Activated CD4-positive, alpha-beta T cell treated with anti-CD3 and anti-CD28 coated beads, Interleukin-10, Interleukin-2, amounts not matched to agents 100 ng/mL and 50 ng/mL, durations not matched to agents 16 hours and 8 hours (primary cell): ENCODE measurements at regions not wholly inside any gene's neighbourhood (a gene's known extent, or its start where the extent isn't known, plus 50 kb on each side); places are given as distances from the start of the nearest gene placed in this dataset.
"Not testable (repeated sequence)": the region's sequence is repeated elsewhere in the genome, so short reads cannot be mapped to it uniquely, and the experiment has no call there.

ENCODE experiments used
- DNase-seq: peaks from one replicate; pipeline ENCODE4 v3.0.0-alpha.2; 2020

DNA sequence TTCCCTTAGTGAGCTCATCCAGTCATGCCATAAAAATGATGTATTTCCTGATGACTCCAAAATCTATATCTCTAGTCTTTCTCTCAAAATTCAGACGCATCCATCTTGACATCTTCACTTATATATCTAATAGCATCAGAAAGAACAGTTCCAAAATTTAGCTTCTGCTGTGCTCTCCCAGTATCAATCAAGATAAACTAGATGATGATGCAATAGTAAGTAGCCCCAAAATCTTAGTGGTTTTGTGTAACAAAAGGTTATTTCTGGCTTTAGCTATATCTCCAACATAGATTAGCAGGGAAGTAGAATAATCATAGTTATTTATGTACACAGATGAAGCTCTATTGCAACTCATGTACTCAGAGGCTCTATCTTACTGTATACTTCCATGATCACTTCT lies 382.5 kb upstream of the ADGRL3 start:
- DNase-seq: no peak

DNA sequence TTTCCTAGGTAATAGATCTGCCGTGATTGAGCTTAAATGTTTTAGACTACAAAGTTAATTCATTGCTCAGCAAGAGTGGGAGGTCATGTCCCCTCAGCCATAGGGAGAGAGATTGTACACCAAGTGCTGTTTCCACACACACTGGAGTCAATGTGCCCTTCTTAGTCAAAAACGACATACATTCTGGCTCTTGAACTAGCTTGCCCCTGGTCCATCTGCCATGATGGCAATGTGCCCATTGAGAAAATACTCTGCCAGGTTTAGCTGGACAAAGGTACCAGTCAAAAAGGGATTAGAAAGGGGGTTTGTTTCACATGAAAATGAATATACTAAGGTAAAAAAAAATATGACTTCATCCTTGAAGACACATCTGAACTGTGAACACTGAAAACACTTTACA lies 377.1 kb upstream of the ADGRL3 start:
- no peak for DNase-seq

DNA sequence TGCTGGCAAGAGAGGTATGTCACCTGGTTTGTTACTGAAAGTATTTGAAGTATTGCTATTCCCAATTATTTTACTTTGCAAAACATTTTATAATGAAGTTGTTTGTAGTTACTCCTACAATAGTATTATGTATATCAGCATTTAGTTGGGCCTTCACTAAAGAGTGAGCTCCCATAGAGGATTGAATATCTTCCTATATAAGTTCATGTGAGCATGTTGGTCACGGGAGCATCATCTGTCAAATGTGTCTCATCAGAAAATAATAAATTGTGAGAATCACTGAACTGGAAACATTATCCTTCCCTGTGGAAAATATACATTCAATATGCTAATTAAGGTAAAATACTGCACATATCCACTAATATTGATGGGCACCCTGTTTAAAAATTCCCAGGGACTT lies 360.1 kb upstream of the ADGRL3 start:
- no peak for DNase-seq

DNA sequence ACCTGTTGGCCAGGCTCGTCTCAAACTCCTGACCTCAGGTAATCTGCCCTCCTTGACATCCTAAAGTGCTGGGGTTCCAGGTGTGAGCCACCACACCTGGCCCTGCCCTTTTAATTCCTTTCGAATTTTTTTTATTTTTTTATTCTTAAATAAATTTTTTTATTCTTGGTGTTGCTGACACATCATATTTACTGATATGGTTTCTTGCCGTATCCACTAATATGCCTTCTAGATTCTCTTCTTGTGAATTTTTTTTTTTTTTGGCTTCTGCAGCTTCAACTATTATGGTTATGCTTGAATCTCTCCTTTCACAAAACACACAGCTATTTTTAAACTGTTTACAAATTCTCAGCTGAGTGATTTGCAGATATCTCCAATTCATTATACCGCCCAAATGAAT lies 353.4 kb upstream of the ADGRL3 start:
- DNase-seq: no peak

DNA sequence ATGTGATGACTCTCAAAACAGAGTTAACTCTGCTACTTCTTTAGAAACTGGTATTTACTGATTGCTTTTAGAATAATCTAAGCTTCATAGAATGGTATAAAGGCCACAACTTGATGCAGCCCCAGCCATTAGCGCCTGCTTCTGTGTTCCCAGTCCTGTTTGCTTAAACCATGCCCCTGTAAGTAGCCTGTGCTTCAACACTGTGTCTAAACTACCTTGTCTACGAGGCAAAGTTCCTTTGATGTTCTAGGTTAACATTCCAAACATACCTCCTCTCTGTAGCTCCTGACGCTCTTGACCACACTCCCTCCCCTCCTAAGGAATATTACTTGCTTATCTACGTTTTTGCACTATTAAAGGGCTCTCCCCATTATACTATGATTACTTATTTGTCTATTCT lies 352.5 kb upstream of the ADGRL3 start:
- no peak for DNase-seq

DNA sequence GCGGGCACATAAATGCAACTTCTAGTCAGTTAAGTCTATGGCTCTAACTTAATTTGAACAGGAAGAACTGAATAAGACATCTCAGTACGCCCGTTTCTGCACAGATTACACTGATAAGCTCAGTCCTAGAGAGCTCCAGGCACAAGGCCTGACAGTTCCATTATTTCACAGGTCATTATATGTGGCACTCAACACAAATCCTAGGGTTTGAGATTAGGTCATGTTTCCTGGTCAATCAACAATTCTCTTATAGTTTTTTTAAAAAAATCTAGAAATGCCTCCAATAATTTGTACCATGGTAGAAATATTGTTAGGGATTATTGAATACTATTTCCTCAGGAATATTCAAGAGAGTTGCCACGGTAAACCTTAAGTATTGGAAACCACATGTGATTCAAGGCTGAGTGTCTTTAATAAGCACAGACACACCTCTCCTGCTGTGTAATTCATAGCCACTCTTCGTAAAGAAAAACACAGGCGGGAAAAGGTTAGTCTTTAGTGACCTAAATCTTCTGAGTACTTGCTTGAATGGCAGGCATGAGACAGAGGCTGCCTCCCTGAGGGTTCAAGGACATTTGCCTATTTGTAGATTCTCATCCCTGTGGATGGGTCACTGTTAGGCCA lies 342.9 kb upstream of the ADGRL3 start:
- DNase-seq: no peak

DNA sequence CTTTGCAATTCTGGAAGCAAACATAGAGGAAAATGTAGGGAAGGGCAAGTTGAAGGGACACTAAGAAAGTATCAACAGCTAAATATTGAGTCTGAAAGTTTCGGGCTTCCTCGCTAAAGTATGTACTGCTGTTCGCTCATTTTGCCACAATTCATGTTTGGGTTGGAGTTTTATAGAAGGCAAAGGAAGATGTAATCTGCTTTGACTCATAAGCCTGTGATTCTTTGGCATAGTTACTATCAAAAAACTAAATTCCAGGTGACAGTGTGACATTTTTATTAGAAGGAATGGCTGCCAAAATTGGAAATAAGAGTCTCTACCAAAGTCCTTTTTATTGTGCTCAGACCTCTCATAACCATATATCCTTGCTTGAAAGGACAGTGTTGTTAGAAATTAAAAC lies 336.7 kb upstream of the ADGRL3 start:
- DNase-seq: no peak

DNA sequence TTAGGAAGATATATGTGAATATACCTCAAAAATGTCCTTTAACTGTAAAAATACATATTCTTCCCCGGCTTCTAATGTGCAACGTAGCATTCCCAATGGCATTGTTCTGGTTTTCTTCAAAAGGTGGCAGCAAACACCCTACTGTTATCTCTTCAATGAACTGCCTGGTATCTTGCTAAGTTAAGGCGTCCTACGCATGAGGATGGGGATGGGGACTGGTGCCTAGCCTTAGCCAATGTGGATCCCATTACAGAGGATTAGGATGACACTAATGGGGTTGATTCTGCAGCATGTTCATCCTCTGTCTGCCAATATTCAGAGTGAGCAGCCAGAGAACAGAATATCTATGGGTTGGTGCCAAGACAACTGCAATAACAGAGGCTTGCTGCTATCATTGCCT lies 334.9 kb upstream of the ADGRL3 start:
- DNase-seq: no peak

DNA sequence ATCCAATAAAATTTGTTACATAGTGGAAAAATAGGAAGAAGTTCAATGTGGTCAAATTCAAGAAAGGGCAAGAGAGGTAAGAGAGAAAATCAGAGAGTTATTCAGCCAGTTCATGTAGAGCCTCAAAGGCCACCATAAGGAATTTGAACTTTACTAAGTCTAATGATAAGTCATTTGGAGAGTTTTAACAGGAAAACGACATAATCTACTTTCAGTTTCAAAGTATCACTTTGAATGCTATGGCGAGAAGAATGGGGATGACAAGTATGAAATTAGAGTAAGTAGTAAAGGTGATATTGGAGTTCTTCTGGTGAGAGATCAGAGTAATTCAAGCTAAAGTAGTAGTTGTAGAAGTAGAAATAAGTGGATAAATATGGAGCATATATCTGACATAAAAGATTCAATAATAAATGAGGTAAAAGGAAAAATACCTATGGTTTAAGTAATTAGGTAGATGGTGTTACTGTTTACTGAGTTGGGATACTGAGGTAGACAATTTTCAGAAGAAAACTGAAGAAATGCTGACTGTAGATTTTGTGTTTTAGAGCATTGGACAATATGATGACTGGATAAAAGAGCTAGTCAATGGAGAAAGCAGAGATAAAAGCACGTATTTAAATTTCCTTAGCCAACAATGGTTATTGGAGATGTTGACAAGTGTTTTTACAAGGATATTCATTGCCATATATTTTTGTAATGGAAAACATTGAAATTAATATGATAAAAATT lies 331.7 kb upstream of the ADGRL3 start:
- DNase-seq: no peak

DNA sequence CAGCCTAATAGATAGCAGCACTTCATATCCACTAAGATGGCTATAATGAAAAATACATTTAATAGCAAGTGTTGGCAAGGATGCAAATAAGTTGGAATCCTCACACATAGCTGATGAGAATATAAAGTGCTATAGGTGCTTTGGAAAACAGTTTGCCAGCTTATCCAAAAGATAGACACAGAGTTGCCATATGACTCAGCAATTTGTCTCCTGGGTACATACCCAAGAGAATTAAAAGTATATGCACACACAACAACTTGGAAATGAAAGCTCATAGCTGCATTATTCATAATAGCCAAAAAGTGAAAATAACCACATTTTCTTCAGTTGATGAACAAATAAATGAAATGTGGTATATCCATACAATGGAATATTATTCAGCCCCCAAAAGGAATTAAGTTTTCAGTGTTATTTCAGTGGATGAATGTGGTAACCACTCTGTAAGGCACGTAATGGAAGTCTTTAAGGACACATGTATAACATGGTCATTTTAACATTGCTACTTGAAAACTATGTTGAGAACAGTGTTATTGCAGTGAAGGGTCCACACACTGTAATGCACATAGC lies 320.9 kb upstream of the ADGRL3 start:
- no peak for DNase-seq

DNA sequence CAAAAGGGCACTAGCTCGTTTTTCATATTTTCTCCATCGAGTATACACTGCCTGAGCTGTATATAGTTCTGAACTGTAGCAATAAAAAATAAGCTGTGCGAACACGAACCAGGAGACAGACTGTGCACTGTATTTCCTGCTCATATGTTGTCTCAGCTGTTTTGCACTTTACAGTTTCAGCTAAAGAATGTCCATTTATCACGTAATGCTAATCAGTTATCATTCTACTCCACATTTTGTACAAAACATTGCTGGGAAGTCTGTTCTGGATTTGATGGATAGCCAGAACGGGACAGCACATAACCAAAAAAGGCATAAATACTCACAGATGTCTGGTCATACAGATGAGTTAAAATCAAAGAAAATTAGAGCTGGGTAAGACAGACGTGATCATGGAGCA lies 315.5 kb upstream of the ADGRL3 start:
- DNase-seq: no peak

DNA sequence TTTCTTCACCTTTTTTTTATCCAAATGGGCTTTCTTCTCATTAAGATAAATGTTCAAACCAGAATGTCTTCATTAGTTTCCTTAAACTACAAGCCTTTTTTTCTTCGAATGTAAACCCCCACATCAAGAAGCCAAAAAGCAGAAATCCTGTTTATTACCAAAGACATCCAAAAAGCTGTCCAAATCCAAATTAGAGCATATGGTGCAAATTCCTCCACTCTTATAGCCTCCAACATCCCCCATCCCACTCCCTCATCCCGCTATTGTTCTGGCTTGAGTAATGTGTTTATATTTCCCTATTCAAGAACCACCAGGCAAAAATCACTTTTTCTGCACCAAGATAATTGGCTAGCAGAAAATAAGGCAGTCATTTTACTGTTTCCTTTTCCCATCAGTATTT lies 315.1 kb upstream of the ADGRL3 start:
- DNase-seq: no peak

DNA sequence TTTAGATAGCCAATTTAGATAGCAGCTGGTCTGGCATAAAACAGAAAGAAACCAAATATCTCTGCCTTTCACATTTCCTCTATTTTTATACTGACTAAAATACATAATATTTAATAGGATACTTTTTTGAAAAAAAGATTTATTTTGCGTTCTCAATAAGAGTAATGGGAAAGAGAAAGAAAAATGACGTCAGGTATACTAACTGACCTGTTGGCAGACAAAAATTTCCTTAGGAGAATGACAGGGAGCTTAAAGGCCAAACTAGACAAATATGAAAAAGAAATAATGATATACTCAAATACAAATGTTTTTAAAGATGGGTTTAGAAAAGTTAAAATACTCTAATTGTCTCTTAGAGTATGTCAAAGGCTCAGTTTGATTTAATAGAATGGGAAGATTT lies 309.4 kb upstream of the ADGRL3 start:
- DNase-seq: no peak

DNA sequence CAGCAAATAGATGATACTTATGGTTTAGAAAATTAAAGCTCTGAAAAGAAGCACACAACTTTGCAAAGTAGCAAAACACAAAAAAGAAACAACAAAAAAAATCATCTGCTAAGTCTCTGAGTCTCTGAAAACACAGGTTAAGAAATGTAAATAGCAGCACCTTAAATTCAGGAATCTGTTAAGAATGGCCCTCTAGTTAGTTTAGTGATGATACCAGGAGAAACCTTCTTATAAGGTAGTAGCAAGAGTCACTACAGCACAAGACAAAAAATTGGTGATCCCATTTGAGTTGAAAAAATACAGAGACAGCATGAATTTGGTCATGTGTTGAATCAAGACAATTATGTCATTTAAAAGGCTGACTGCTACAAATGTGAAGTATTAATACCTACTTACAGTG lies 308.2 kb upstream of the ADGRL3 start:
- DNase-seq: no peak

DNA sequence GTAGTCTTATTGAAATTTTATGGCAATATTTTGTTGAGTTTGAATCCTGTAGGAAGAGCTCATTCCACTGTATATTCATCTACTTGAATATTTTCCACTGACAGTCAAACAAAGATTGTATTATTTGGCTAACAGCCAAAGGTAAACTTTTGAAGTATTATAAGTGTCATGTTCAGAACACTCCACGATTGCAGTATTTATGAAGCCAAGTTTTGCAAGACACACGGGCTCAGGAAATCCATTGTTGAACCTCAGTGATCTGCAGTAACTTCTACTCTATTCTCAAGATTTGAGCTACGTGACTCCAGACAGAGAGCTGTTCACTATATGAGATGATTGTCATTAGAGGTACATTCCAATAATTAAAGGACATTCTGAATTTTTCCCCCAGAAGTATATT lies 302.7 kb upstream of the ADGRL3 start:
- no peak for DNase-seq

DNA sequence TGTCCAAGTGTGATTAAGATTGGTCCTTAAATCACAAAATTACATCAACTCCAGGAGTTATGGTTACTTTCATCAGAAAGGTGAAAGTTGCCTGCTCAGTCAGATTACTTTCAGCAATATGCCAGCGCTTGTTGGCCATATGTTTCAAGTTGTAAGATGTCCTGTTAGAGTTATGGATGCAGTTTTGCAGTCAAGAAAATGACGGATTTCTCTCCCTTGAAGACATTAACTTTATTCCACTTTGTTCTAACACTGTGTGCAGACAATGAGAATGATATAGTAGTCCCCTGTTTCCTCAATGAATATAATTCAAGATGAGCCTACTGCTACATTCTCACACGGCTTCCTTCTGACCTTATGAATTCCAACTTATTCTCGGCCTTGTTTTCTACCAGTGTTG lies 295.0 kb upstream of the ADGRL3 start:
- DNase-seq: no peak

DNA sequence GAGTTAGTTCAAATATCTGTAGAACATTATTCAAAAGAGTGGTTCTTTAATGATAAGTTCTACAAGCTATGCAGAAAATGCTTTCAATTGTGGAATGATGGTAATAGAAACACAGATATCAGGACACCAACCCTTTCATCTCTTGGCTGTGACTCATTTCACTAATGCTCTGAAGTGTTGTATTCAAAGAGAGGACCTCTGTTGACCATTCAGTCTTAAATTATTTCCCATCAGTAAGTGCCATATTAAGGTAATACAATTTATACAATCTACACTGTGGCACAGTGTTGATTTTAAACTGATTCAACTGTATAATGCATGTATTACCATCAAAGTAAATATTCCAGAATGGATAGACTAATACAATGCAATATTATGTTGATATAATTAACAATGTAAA lies 289.0 kb upstream of the ADGRL3 start:
- no peak for DNase-seq

DNA sequence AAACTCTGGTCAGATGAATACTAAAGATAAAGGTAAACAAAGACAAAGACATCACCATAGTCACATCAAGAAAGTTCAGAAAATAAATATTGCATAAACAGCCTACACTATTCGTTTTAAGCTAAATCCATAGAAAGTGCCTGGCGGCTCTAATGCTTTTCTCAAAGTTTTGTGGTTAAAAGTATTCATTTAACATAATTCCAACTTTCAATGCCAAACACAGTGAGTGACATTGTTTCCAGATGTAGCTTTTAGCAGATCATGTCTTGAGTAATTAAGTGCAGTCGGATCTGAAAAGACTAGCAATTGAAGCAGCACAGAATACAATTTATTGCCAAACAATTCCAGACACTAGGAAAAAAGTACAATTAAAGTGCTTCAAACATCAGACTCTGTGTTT lies 287.1 kb upstream of the ADGRL3 start:
- no peak for DNase-seq

DNA sequence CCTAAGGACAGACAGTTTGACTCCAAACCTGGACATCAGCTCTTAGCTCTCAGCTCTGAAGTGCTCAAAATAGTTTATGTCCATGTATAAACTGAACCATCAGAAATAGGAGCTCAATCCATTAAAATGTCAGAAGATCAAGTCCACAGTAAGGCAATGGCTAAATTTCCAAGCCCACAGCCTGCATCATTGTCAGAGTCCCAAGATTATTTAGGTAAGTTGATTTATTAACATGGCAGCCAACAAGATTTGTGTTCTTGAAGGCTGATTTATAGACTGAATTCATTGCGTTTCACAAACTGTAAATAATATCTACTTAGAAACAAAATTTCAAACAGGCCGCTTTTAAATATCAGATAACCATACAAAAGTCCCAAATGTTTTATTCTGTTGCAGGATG lies 286.5 kb upstream of the ADGRL3 start:
- no peak for DNase-seq

DNA sequence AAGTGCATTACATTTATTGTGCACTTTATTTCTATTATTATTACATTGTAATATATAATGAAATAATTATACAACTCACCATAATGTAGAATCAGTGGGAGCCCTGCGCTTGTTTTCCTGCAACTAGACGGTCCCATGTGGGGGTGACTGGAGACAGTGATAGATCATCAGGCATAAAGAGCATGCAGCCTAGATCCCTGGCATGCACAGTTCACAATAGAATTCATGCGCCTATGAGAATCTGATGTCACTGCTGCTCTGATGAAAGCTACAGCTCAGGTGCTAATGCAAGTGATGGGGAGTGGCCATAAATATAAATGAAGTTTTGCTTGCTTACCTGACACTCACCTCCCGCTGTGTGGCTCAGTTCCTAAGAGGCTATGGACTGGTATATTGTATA lies 278.4 kb upstream of the ADGRL3 start:
- not testable (repeated sequence) for DNase-seq

DNA sequence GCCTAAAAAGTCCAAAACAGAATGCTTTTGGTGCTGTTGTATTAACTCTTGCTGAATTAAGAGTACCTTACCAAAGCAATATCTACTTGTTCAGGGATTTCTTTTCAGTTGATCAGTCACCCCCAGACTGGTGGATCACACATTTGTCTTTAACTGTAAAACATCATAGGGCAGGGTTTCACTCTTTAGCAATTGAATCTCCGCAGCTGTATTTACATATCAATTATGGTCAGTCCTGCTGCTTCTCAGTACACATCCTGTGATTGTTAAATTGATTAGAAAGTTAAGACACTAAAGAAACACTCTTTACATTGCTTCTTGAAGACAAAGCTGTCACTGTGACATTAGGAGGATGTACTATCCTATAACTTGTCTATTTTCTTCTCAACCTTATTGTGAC lies 277.1 kb upstream of the ADGRL3 start:
- no peak for DNase-seq

DNA sequence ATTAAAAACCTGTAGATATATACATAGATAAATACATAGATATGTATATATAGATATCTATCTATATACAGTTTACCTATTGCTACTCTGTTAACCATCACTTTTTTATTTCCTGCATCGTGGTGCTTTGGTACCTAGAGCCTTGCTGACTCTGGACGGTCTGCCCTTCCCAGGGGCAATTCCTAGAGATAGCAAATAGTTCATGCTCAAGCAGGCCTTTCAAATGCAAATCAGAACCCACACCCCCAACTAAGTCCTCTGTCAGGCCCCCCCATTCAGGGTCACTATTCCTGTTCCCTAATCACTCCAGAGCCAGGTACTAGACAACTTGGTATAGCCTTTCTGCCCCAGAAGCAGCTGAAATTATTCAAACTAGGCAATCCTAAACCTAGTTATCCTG lies 273.5 kb upstream of the ADGRL3 start:
- DNase-seq: no peak

DNA sequence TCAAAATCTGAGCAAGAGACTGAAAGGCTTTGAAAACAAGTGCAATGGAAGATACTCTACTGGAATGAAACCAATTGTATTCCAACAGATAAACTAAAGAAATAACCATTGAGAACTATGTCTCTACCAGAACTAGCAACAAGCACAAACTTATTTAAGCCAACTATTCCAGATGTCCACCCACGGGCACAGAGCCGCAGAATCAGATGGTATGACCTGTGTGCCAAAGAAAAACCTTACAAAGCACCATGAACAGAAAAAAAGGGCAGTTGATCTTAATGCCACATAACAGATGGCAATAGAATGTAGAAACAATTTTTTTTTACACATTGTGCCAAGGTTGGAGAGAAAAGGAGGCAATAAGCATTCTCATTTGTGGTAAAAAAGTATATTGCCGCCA lies 269.3 kb upstream of the ADGRL3 start:
- no peak for DNase-seq

DNA sequence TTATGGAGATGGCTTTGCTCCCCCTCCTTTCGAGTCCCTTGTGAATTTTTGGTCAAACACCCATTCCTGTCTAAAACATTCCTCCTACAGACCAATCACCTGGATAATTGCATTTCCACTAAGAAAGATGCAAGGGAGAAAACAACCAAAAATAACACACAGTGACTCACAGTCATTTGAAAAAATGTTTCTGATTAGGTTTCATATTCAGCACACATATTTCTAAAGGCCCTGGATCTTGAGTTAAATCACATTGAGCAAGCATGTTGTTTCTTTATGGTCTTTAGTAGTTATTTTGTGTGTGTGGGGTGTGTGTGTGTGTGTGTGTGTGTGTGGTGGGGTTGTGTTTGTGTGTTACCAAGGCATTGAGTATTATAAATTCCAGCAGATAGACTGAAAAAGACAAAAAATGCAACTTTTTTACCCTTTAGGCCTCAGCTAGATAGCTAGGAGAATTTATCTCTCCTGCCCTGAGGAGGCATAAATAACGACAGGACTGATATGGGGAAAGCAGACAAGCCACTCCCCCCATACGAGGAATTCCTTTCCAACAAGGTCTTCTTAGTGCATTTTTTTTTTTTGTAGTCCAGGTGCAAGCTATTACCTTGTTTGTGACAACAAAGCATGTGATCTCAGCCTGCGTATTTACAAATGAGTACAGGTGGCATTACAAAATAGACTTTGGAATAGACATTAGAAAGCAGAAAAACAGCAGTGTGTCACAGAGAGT lies 265.4 kb upstream of the ADGRL3 start:
- DNase-seq: no peak
